ENCODE measurements at regions not wholly inside any gene's neighbourhood (a gene's known extent, or its start where the extent isn't known, plus 50 kb on each side); places are given as distances from the start of the nearest gene placed in this dataset.

GRCh38 chr22:22830957-22831688 is 56.5 kb upstream of the IGLL5 start:
- no peak overlapping the region for H3K27ac ChIP-seq
- H3K9me3 ChIP-seq: peaks cover 0 to 12% (median 0%) of the 10 kb centered on the region in 4 donors
- no peaks in the 10 kb centered on the region for H3K4me1 ChIP-seq
- H3K36me3 ChIP-seq: no peaks in the 10 kb centered on the region
- no peak overlapping the region for H3K4me3 ChIP-seq
- H3K27me3 ChIP-seq: no peaks in the 10 kb centered on the region
- no peak for DNase-seq (ENCODE audit: low spot score in 2 of 2)
- TF ChIP-seq POLR2A (IDR thresholded peaks at IDR 0.05): no peak
- no peak for TF ChIP-seq CTCF (IDR thresholded peaks at IDR 0.05)
- TF ChIP-seq EP300 (IDR thresholded peaks at IDR 0.05): no peak
- 94 to 97% methylated on average over 1 of the region's 1 CpG for WGBS, 2 donors

- TF ChIP-seq POLR2A (IDR thresholded peaks at IDR 0.05): no peak
- no peak for TF ChIP-seq EP300 (IDR thresholded peaks at IDR 0.05)
- TF ChIP-seq CTCF (IDR thresholded peaks at IDR 0.05): no peak
These were observed 54.6 kb upstream of the IGLL5 start for GRCh38 chr22:22833059-22833458.

GRCh38 chr22:22833488-22833887 is 54.1 kb upstream of the IGLL5 start:
- DNase-seq (ENCODE audit: low spot score in 2 of 2): no peak
- no peaks in the 10 kb centered on the region for H3K27me3 ChIP-seq
- peaks cover 0 to 12% (median 0%) of the 10 kb centered on the region in 4 donors for H3K9me3 ChIP-seq
- TF ChIP-seq EP300 (IDR thresholded peaks at IDR 0.05) (no peak), POLR2A (IDR thresholded peaks at IDR 0.05) (no peak), CTCF (IDR thresholded peaks at IDR 0.05) (no peak)
- H3K4me1 ChIP-seq: no peaks in the 10 kb centered on the region
- no peak overlapping the region for H3K27ac ChIP-seq
- no peaks in the 10 kb centered on the region for H3K36me3 ChIP-seq
- no peak overlapping the region for H3K4me3 ChIP-seq
- WGBS, 2 donors: 66 to 68% methylated on average over 4 of the region's 4 CpGs

More at GRCh38 chr22:22833059-22833458, 54.6 kb upstream of the IGLL5 start:
- Histone ChIP-seq H3K27me3 (no peaks in the 10 kb centered on the region), H3K27ac (no peak overlapping the region), H3K4me3 (no peak overlapping the region), H3K9me3 (peaks cover 0 to 12% (median 0%) of the 10 kb centered on the region in 4 donors), H3K36me3 (no peaks in the 10 kb centered on the region), H3K4me1 (no peaks in the 10 kb centered on the region)
- peak in 1 of 2 donors; percentile 0 for DNase-seq (ENCODE audit: low spot score in 2 of 2)
- WGBS, 2 donors: 80 to 94% methylated on average over 3 of the region's 3 CpGs

- no peak for DNase-seq (ENCODE audit: low spot score in 2 of 2)
- Histone ChIP-seq H3K4me1 (no peaks in the 10 kb centered on the region), H3K4me3 (no peak overlapping the region), H3K27ac (no peak overlapping the region), H3K27me3 (no peaks in the 10 kb centered on the region), H3K9me3 (peaks cover 0 to 12% (median 0%) of the 10 kb centered on the region in 4 donors), H3K36me3 (no peaks in the 10 kb centered on the region)
- 52 to 71% methylated on average over 3 of the region's 3 CpGs for WGBS, 2 donors
- no peak for TF ChIP-seq EP300 (IDR thresholded peaks at IDR 0.05)
- no peak for TF ChIP-seq CTCF (IDR thresholded peaks at IDR 0.05)
- no peak for TF ChIP-seq POLR2A (IDR thresholded peaks at IDR 0.05)
These were observed 53.4 kb upstream of the IGLL5 start for GRCh38 chr22:22834204-22834603.

- TF ChIP-seq CTCF (IDR thresholded peaks at IDR 0.05): no peak
- TF ChIP-seq POLR2A (IDR thresholded peaks at IDR 0.05): no peak
- TF ChIP-seq EP300 (IDR thresholded peaks at IDR 0.05): no peak
- Histone ChIP-seq H3K27ac (no peak overlapping the region), H3K4me3 (no peak overlapping the region), H3K27me3 (no peaks in the 10 kb centered on the region), H3K4me1 (no peaks in the 10 kb centered on the region), H3K36me3 (no peaks in the 10 kb centered on the region), H3K9me3 (peaks cover 0 to 12% (median 0%) of the 10 kb centered on the region in 4 donors)
- WGBS, 2 donors: 71 to 73% methylated on average over 6 of the region's 6 CpGs
- DNase-seq (ENCODE audit: low spot score in 2 of 2): no peak
These were observed 52.8 kb upstream of the IGLL5 start for GRCh38 chr22:22834783-22835182.
